ENCODE measurements at regions not wholly inside any gene's neighbourhood (a gene's known extent, or its start where the extent isn't known, plus 50 kb on each side); places are given as distances from the start of the nearest gene placed in this dataset.

- TF ChIP-seq POLR2AphosphoS5 (IDR thresholded peaks at IDR 0.05; ENCODE audit: low read depth, low read length), result no peak
- TF ChIP-seq TAF1 (IDR thresholded peaks at IDR 0.05; ENCODE audit: borderline replicate concordance, insufficient read depth, low read length), result no peak
Measured at GRCh38 chr15:98523912-98524662, 124.3 kb upstream of the IGF1R start.

Data from PFSK-1 (cell line).